NCI-H2196 (cell line): ENCODE measurements at regions not wholly inside any gene's neighbourhood (a gene's known extent, or its start where the extent isn't known, plus 50 kb on each side); places are given as distances from the start of the nearest gene placed in this dataset.

Source experiments
- DNase-seq: peaks from one replicate; lab custom pipeline; 2025; ENCODE audit not compliant: unreplicated experiment; lab: John Stamatoyannopoulos, UW

GRCh38 chr4:185924458-185925044, 112.6 kb upstream of the SORBS2 start:
- DNase-seq, result no peak

DNA sequence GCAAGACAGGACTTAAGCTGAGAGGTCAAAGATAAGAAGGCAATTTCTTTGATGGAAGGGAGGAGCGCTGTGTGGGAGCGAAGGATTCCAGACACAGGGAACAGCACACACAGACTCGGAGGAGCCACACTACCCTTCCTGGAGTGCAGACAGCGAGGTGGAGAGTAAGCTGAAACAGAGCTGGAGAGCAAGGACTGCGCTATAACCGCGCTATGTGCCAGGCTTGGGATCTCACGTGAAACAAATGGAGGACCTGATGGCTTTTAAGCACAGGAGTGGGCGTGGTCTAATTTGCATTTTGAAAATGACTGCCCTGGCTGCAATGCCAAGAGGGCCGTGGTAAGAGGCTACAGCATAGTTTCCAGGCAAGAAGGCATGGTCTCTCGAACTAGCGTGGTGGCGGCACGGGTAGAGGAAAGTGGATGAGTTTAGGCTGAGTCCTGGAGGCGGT, 113.9 kb upstream of the SORBS2 start:
- no peak for DNase-seq

DNA sequence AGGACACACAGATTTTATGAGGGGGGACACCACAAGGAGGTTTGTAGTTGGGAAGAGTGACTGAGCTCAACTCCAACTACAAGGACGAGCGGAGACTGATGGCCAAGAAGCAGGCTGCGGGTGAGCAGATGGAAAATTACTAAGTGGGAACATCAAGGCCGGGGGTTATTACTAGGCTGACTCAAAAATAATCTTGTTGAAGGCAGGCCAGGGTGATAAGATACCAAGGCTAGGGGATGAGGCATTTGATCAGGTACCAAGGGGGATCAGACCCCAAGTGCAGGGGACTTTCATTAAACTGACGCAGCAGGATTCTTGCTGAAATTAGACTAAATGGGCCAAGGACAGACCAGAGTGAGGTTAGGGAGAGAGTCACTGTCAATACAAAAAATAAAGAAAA, 119.4 kb upstream of the SORBS2 start:
- no peak for DNase-seq

DNA sequence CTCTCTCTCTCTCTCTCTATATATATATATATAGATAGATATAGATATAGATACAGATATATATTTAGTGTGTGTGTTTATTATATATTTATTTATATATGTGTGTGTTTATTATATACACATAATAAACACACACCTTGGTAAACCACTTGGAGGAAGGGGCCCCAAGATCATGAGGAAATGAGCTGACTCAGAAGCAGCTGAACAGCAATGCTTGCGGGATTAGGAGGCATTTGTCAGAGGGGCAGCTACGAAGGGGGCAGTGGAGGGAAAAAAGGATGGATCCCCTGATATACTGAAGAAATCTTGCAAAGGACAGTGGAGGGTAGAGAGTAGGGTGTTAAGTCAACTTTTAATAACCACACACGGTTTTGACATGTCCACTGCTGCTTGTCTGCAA, 120.0 kb upstream of the SORBS2 start:
- no peak for DNase-seq

DNA sequence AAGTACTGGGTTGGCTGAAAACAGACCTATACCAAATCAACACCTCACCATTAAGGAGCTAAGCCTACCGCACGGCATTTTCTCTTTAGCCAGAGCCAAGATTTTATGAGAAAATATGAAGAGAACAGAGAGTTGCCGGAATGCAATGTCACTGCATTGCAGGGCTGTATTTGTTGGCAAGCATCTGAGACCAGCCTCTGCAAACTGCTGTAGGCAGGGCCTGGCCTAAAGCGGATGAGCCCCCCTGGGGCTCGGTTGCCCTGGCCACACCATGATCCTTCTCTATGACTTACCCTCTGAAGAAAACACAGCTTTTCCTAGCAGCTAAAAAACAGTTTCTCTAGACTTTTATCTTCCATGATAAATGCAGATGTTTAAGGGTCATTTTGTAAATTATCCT, 120.5 kb upstream of the SORBS2 start:
- no peak for DNase-seq

DNA sequence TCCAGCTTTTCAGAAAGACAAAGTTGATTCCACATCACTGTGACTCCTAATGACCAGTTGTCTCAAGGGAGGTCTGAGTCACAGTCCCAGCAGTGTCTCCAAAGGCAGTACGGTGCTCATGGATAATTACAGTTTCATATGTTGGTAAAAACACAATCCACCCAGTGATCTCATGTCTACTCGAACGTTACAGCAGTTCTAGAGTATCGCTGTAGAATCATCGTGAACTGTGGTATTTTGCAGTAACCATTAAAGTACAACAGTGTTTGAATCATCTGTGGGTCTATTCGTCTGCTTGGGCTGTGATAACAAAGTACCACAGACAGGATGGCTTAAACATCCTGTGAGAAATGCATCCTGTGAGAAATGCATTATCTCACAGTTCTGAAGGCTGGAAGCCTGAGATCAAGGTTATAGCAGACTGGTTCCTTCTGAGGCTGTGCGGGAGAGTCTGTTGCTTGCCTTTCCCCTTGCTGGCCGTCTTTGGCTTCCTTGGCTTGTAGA, 121.1 kb upstream of the SORBS2 start:
- no peak for DNase-seq

DNA sequence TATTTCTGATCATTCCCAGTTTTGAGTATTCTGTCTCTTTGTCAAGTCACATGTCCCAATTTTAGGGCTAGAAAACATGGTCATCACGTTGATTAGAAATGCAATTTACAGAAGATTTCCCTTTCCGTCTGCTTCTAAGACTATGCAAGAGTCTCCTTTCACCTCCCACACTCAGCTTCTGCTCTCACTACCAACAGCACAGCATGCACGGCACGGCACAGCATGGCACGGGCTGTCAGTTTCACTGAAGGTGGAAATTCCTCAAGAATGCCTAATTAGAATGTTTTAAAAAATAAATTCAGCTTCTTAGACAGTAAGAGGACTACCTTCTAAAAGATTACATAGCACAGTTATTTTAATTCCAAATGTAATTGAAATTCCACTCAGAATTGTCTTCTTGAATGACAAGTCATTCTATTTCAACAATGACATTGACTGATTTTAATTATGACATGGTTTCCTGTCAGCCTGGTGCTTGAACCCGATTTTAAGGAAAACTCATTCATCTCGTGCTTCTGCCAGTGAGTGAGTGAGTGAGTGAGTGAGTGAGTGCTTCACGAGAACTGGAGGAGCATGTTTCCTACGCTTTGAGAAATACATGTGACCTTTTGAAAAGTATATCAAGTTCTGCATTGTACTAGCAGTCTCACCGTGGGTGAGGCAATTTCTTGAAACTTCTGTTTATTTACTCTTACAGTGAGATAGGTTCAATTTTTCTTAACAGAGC, 124.8 kb upstream of the SORBS2 start:
- DNase-seq, result no peak

- DNase-seq, result no peak
These were observed 126.7 kb upstream of the SORBS2 start for GRCh38 chr4:185938654-185939053.

GRCh38 chr4:185941461-185941860, 127.5 kb upstream of the TLR3 start:
- DNase-seq, result no peak

DNA sequence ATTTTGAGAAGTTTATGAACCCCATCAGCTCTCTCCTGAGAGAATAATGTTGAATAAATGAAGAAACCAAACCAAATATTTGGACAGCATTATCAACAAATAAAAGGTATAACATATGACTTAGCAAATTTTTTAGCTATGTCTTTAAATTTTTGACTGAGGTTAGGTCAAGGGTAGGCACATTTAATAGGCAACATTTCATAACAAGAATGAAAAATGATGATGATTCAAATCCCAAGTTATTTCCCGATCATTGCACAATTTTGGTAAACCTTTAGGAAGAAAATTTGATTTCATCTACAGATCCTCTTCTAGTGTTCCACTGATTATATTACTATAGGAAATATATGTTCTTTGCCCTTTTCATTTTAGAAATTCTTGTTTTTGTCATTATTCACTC, 123.7 kb upstream of the TLR3 start:
- no peak for DNase-seq

DNA sequence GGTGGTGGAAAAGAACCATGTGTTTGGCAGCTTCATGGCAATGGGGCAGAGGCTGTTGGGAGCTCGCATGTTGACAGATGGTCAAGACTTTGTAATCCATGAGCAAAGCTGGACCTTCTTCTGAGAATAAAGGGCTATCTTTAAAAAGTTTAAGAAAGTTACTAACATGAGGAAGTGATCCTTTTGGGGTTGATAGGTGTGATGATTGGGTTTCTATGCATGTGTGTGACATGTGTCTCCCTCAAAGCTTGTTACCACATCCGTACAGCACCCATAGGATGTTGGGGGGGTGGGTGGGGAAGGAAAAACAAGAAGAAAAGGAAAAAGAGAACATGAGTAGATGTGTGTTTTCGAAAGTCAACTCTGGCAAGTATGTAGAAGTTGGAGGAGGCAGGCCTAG, 123.0 kb upstream of the TLR3 start:
- no peak for DNase-seq

DNA sequence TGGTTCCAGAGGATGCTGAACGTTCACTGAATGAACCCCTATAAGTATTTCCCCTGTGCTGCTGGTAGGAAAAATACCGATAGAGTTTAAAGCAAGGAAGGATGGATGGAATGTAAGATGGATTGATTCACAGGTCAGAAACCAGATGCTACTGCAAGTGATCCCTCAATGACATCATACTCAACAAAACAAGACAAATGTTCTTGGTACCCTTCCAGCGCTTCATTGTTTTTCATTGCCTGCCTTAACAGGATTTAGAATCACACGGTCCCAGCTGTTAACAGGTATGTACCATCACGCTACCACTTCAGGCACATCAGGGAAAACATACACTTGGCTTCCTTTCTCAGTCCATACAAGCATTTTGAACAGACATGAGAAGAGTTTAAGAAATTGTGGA, 118.1 kb upstream of the TLR3 start:
- DNase-seq, result no peak

DNA sequence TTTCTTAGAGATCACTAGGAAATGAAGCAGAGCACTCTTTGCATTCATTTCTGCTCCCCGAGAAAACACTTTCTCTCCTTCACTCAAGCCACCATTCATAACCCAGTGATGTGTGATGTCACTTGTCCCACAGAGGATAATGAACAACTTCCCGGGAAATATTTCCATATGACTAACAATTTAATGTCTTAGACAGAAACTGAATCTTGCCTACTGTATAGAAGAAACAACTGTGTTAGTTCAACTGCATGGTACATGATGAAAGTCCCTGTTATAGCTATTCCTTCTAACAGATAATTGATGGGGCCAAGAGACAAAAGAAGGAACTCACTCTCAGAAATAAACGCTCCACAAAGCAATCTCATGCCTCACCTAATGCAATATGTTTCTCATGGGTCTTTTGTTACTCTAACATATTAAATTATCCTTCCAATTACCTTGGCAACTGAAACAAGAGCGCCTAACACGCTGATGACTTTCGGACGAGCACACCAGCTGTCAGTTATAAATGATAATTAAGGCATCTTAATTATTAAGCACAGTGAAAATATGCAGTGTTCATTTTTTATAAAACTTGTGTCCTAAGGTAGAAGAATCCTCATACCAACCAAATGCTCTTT, 113.7 kb upstream of the TLR3 start:
- no peak for DNase-seq

- no peak for DNase-seq
These were observed 113.0 kb upstream of the TLR3 start for GRCh38 chr4:185955826-185956543.

DNA sequence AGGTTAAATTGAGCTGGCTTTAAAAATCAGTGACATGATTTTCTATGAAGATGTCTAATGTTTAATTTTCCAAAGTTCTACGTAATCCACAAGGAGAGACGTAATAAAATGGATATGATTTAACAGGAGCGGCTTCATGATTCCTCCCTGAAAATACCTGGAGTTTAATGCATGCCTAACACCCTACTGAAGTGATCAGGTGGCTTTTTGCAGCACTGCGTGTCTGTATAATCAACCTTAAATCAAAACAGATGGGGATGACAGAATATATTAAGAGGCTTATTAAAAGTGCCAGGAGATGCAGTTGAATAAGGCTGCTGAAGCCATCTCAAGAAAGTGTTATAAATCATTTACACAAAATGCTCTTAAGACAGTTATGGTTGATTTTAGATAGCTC, 112.4 kb upstream of the TLR3 start:
- DNase-seq, result no peak

DNA sequence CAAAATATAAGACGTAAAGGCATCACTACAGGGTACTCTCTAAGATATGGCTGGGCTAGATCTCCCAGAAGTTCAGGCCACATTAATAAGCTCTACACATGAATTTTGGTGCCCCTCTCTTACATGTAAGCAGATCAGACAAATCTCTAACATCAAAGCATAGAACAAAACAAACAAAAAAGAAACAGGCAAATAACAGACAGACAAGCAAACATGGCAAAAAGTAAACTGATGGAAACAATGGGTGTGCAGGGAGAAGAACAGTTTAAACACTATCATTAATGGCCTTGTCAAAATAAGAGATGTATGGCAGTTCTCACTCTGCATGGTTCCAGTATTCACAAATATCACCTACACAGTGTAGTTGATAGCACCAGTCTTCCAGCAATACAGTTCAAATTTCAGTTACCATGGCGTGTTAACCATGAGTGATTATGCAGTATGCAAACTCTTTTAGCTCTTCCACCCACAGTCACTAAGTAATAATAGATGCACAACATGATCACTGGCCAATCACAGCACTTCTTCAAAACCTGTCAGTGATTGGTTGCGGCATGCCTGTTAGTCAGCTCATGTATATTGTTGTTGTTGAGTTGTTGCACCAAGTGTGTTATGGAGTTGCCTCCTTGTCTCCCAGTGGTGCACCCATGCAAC, 110.7 kb upstream of the TLR3 start:
- no peak for DNase-seq

GRCh38 chr4:185965426-185966384, 103.3 kb upstream of the TLR3 start:
- no peak for DNase-seq

DNA sequence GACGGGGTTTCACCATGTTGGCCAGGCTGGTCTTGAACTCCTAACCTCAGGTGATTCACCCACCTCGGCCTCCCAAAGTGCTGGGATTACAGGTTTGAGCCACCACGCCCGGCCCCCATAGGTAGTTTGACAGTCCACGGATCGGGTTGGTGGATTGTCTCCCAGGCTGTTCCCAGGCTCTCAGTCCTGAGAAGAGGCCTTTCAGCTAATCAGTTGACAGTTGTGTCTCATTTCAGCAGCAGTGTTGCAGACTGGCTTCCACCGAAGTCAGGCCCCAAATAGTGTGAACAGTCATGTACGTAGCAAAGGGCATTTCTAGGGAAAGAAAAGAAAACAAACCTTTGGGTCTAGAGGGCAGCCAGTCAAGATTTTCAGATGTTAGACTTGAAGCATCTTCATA, 102.4 kb upstream of the TLR3 start:
- DNase-seq, result no peak

GRCh38 chr4:185966997-185967775, 101.8 kb upstream of the TLR3 start:
- no peak for DNase-seq
